H1 (cell line): ENCODE measurements at regions not wholly inside any gene's neighbourhood (a gene's known extent, or its start where the extent isn't known, plus 50 kb on each side); places are given as distances from the start of the nearest gene placed in this dataset.

Experiments used
- CBX8 ChIP-seq: fragments of 300-800, 300-1000 bp; sonication (generic); IDR thresholded peaks from 2 replicates; pipeline ENCODE4 v1.7.1; 2016; ENCODE audit warnings: low read depth, low read length, borderline replicate concordance
- CEBPB ChIP-seq: IDR thresholded peaks from 2 replicates; pipeline ENCODE4 v1.6.1; 2012; ENCODE audit warnings: low read depth, low read length
- EZH2 ChIP-seq: fragments of 200-600 bp; sonication (generic); IDR thresholded peaks from 2 replicates; pipeline ENCODE4 v1.7.1; 2012; ENCODE audit warnings: low read depth, mild to moderate bottlenecking, moderate library complexity, low read length, inconsistent platforms; ENCODE audit not compliant: severe bottlenecking
- POLR2A ChIP-seq, 2 experiments: IDR thresholded peaks; 1 replicate in 1 of 2; 2 replicates in 1 of 2; pipeline ENCODE4 v1.6.1; 2011; ENCODE audit warnings: low read depth in 2 of 2, low read length in 2 of 2, mild to moderate bottlenecking in 2 of 2; ENCODE audit errors: control extremely low read depth in 1 of 2
- TF ChIP-seq, protein P1 (sequence below), 3 experiments: IDR thresholded peaks; 1 replicate in 2 of 3; 2 replicates in 1 of 3; pipeline versions ENCODE4 v1.5.1 to v1.6.1; 2011; ENCODE audit warnings: low read length in 3 of 3, mild to moderate bottlenecking in 3 of 3, inconsistent platforms in 2 of 3, low read depth in 1 of 3, moderate library complexity in 1 of 3; ENCODE audit not compliant: insufficient read depth in 1 of 3; ENCODE audit errors: control extremely low read depth in 1 of 3

DNA sequence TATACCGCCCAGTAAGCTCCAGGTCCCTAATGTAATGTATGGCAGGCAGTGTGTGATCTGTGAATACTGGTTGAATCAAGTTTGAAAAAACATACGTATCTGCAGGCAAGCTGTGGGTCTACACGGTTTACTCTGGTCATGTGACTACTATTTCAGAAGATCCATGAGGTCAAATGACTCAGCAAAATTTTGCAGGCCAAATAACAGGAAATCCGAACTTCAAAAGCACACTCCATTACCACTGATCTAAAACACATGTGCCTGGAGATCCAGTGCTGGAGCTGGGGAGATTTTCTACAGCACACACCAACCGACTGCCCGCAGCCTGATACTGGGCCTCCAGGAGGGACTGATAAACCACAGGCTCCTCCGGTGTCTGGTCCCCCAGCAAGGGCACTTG lies 64.5 kb upstream of the SLC44A3 start:
- TF ChIP-seq, protein P1, sequence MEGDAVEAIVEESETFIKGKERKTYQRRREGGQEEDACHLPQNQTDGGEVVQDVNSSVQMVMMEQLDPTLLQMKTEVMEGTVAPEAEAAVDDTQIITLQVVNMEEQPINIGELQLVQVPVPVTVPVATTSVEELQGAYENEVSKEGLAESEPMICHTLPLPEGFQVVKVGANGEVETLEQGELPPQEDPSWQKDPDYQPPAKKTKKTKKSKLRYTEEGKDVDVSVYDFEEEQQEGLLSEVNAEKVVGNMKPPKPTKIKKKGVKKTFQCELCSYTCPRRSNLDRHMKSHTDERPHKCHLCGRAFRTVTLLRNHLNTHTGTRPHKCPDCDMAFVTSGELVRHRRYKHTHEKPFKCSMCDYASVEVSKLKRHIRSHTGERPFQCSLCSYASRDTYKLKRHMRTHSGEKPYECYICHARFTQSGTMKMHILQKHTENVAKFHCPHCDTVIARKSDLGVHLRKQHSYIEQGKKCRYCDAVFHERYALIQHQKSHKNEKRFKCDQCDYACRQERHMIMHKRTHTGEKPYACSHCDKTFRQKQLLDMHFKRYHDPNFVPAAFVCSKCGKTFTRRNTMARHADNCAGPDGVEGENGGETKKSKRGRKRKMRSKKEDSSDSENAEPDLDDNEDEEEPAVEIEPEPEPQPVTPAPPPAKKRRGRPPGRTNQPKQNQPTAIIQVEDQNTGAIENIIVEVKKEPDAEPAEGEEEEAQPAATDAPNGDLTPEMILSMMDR (IDR thresholded peaks at IDR 0.05; ENCODE audit: control extremely low read depth in 1 of 3, insufficient read depth in 1 of 3, low read depth in 1 of 3, low read length in 3 of 3) = no peak
- TF ChIP-seq EZH2 (no peak), CBX8 (no peak), CEBPB (no peak), POLR2A (IDR thresholded peaks at IDR 0.05; ENCODE audit: control extremely low read depth in 1 of 2, low read depth in 2 of 2, low read length in 2 of 2) (no peak)
